ENCODE measurements at regions not wholly inside any gene's neighbourhood (a gene's known extent, or its start where the extent isn't known, plus 50 kb on each side); places are given as distances from the start of the nearest gene placed in this dataset.

GRCh38 chr12:29081101-29081500 lies 68.0 kb upstream of the FAR2 start:
- TF ChIP-seq SP1 (IDR thresholded peaks at IDR 0.05) (no peak), LEF1 (IDR thresholded peaks at IDR 0.05; ENCODE audit: borderline replicate concordance) (no peak), FOXA1 (IDR thresholded peaks at IDR 0.05) (no peak), FOXK2 (IDR thresholded peaks at IDR 0.05) (no peak), SUZ12 (IDR thresholded peaks at IDR 0.05) (no peak), BHLHE40 (IDR thresholded peaks at IDR 0.05; ENCODE audit: borderline replicate concordance) (no peak), PKNOX1 (IDR thresholded peaks at IDR 0.05) (no peak), ARNT (IDR thresholded peaks at IDR 0.05) (no peak), ELF4 (IDR thresholded peaks at IDR 0.05) (no peak), CTBP1 (IDR thresholded peaks at IDR 0.05; ENCODE audit: borderline replicate concordance) (no peak)
